ENCODE measurements at regions not wholly inside any gene's neighbourhood (a gene's known extent, or its start where the extent isn't known, plus 50 kb on each side); places are given as distances from the start of the nearest gene placed in this dataset.

- TF ChIP-seq SIN3A (IDR thresholded peaks at IDR 0.05; ENCODE audit: borderline replicate concordance, insufficient read depth, low read length) (no peak), FOXP2 (optimal IDR thresholded peaks at IDR 0.05; ENCODE audit: borderline replicate concordance, extremely low read depth, extremely low read length, insufficient read depth) (no peak), REST (IDR thresholded peaks at IDR 0.05; ENCODE audit: insufficient read depth in 1 of 2, low read depth in 2 of 2, low read length in 2 of 2) (no peak), POLR2AphosphoS5 (IDR thresholded peaks at IDR 0.05; ENCODE audit: low read depth, low read length) (no peak), TAF1 (IDR thresholded peaks at IDR 0.05; ENCODE audit: borderline replicate concordance, insufficient read depth, low read length) (no peak)
These were observed 81.2 kb upstream of the TRPC7 start for GRCh38 chr5:136446565-136446964.

GRCh38 chr5:136439367-136439766 lies 74.0 kb upstream of the TRPC7 start:
- TF ChIP-seq SIN3A (IDR thresholded peaks at IDR 0.05; ENCODE audit: borderline replicate concordance, insufficient read depth, low read length) (no peak), POLR2AphosphoS5 (IDR thresholded peaks at IDR 0.05; ENCODE audit: low read depth, low read length) (no peak), FOXP2 (optimal IDR thresholded peaks at IDR 0.05; ENCODE audit: borderline replicate concordance, extremely low read depth, extremely low read length, insufficient read depth) (no peak), TAF1 (IDR thresholded peaks at IDR 0.05; ENCODE audit: borderline replicate concordance, insufficient read depth, low read length) (no peak), REST (IDR thresholded peaks at IDR 0.05; ENCODE audit: insufficient read depth in 1 of 2, low read depth in 2 of 2, low read length in 2 of 2) (no peak)

GRCh38 chr5:136435946-136436543 lies 70.7 kb upstream of the TRPC7 start:
- no peak for TF ChIP-seq FOXP2 (optimal IDR thresholded peaks at IDR 0.05; ENCODE audit: borderline replicate concordance, extremely low read depth, extremely low read length, insufficient read depth)
- TF ChIP-seq SIN3A (IDR thresholded peaks at IDR 0.05; ENCODE audit: borderline replicate concordance, insufficient read depth, low read length): no peak
- TF ChIP-seq TAF1 (IDR thresholded peaks at IDR 0.05; ENCODE audit: borderline replicate concordance, insufficient read depth, low read length): no peak
- TF ChIP-seq POLR2AphosphoS5 (IDR thresholded peaks at IDR 0.05; ENCODE audit: low read depth, low read length): no peak
- TF ChIP-seq REST (IDR thresholded peaks at IDR 0.05; ENCODE audit: insufficient read depth in 1 of 2, low read depth in 2 of 2, low read length in 2 of 2): no peak

- no peak for TF ChIP-seq TAF1 (IDR thresholded peaks at IDR 0.05; ENCODE audit: borderline replicate concordance, insufficient read depth, low read length)
- TF ChIP-seq POLR2AphosphoS5 (IDR thresholded peaks at IDR 0.05; ENCODE audit: low read depth, low read length): no peak
- TF ChIP-seq REST (IDR thresholded peaks at IDR 0.05; ENCODE audit: insufficient read depth in 1 of 2, low read depth in 2 of 2, low read length in 2 of 2): no peak
- TF ChIP-seq FOXP2 (optimal IDR thresholded peaks at IDR 0.05; ENCODE audit: borderline replicate concordance, extremely low read depth, extremely low read length, insufficient read depth): no peak
- no peak for TF ChIP-seq SIN3A (IDR thresholded peaks at IDR 0.05; ENCODE audit: borderline replicate concordance, insufficient read depth, low read length)
These were observed 69.5 kb upstream of the TRPC7 start for GRCh38 chr5:136434795-136435194.
